B cell (primary cell): ENCODE measurements at regions not wholly inside any gene's neighbourhood (a gene's known extent, or its start where the extent isn't known, plus 50 kb on each side); places are given as distances from the start of the nearest gene placed in this dataset.

ENCODE experiments used
- ATAC-seq: fragments of 200-7000 bp; cut with Tn5 transposase; one replicate; pipeline ENCODE4 v1.10.0; 2021; ENCODE audit warnings: low read depth, mild to moderate bottlenecking, moderate number of reproducible peaks, moderate library complexity
- CTCF ChIA-PET: fragments of 350-600 bp; sonication (Branson Sonifier 250); formaldehyde crosslinking; loops from one replicate; lab custom pipeline; 2021; ENCODE audit warnings: antibody characterized with exemption, inconsistent platforms; lab: Charles Lee
- POLR2A ChIA-PET: fragments of 350-600 bp; sonication (Branson Sonifier 250); formaldehyde crosslinking; loops from one replicate; lab custom pipeline; 2021; ENCODE audit warnings: antibody characterized with exemption; lab: Charles Lee
- DNase-seq: peaks from one replicate; pipeline ENCODE4 v3.0.0; 2013
- H2AFZ ChIP-seq: 2 replicates; pipeline ENCODE4 v1.6.1; 2012; ENCODE audit warnings: mild to moderate bottlenecking, low read depth, low read length; ENCODE audit not compliant: insufficient read depth, poor library complexity, severe bottlenecking
- H3K27ac ChIP-seq, 2 donors: 1 replicate in 1 of 2; 2 replicates in 1 of 2; pipeline ENCODE4 v1.5.1; 2012 to 2013; ENCODE audit warnings: low read length in 2 of 2, mild to moderate bottlenecking in 2 of 2, moderate library complexity in 1 of 2
- H3K27me3 ChIP-seq, 4 experiments: fragments of 200-600 bp in 1 of 4; sonication (generic) in 1 of 4; replicated peaks in 1 of 4; 1 replicate in 2 of 4; 2 replicates in 2 of 4; pipeline versions ENCODE4 v1.6.1 to v1.7.0; 2013 to 2016; ENCODE audit warnings: low read length in 3 of 4, mild to moderate bottlenecking in 2 of 4, mixed read lengths in 1 of 4, moderate library complexity in 1 of 4; ENCODE audit not compliant: insufficient read depth in 4 of 4, control insufficient read depth in 3 of 4; ENCODE audit errors: control extremely low read depth in 1 of 4
- H3K36me3 ChIP-seq, 2 experiments: replicated peaks in 1 of 2; 1 replicate in 1 of 2; 2 replicates in 1 of 2; pipeline versions ENCODE4 v1.6.1 to v1.7.1; 2013; ENCODE audit warnings: low read length in 1 of 2; ENCODE audit not compliant: insufficient read depth in 2 of 2, control insufficient read depth in 1 of 2; ENCODE audit errors: control extremely low read depth in 1 of 2, extremely low read depth in 1 of 2
- H3K4me1 ChIP-seq, 2 donors: fragments of 200-600 bp in 1 of 2; sonication (generic) in 1 of 2; 1 replicate in 1 of 2; 2 replicates in 1 of 2; pipeline versions ENCODE4 v1.5.1 to v1.6.1; 2013 to 2017; ENCODE audit warnings: low read length in 2 of 2; ENCODE audit not compliant: control insufficient read depth in 2 of 2, insufficient read depth in 2 of 2
- H3K4me2 ChIP-seq: replicated peaks from 2 replicates; pipeline ENCODE3; 2012; ENCODE audit warnings: mild to moderate bottlenecking, low read depth, low read length; ENCODE audit not compliant: poor library complexity, severe bottlenecking
- H3K4me3 ChIP-seq, 5 experiments: fragments of 200-600 bp in 1 of 5; sonication (generic) in 1 of 5; 1 replicate in 3 of 5; 2 replicates in 2 of 5; pipeline versions ENCODE4 v1.5.1 to v1.7.0; 2011 to 2016; ENCODE audit warnings: low read length in 4 of 5, mild to moderate bottlenecking in 4 of 5, low read depth in 2 of 5, control low read depth in 1 of 5, moderate library complexity in 1 of 5; ENCODE audit not compliant: insufficient read depth in 1 of 5; ENCODE audit errors: control extremely low read depth in 1 of 5, extremely low read depth in 1 of 5
- H3K79me2 ChIP-seq: fragments of 200-600 bp; sonication (generic); one replicate; pipeline ENCODE4 v1.6.0; 2016; ENCODE audit warnings: low read length; ENCODE audit not compliant: control insufficient read depth, insufficient read depth
- H3K9ac ChIP-seq: fragments of 200-600 bp; sonication (generic); 2 replicates; pipeline ENCODE4 v1.6.1; 2017; ENCODE audit warnings: mild to moderate bottlenecking, low read length, moderate library complexity
- H3K9me3 ChIP-seq, 3 donors: one replicate each; pipeline versions ENCODE4 v1.6.1 to v1.7.1; 2013; ENCODE audit warnings: low read length in 2 of 3; ENCODE audit not compliant: control insufficient read depth in 2 of 3, insufficient read depth in 1 of 3; ENCODE audit errors: control extremely low read depth in 1 of 3
- H4K20me1 ChIP-seq: 2 replicates; pipeline ENCODE4 v1.6.0; 2012; ENCODE audit warnings: mild to moderate bottlenecking, low read length; ENCODE audit not compliant: insufficient read depth, control insufficient read depth, poor library complexity, severe bottlenecking
- H3K27ac Mint-ChIP-seq: one replicate; pipeline ENCODE4 v1.8.0; 2021; ENCODE audit warnings: mixed read lengths
- H3K27me3 Mint-ChIP-seq: one replicate; pipeline ENCODE4 v1.8.0; 2021; ENCODE audit warnings: mixed read lengths
- H3K4me1 Mint-ChIP-seq: one replicate; pipeline ENCODE4 v1.8.0; 2021; ENCODE audit warnings: mixed read lengths
- H3K4me3 Mint-ChIP-seq: one replicate; pipeline ENCODE4 v1.8.0; 2021; ENCODE audit warnings: mixed read lengths
- H3K9me3 Mint-ChIP-seq: one replicate; pipeline ENCODE4 v1.8.0; 2022; ENCODE audit warnings: mixed read lengths; ENCODE audit not compliant: insufficient read depth
- EZH2 ChIP-seq: IDR thresholded peaks from 2 replicates; pipeline ENCODE4 v1.6.1; 2012; ENCODE audit warnings: borderline replicate concordance, low read depth, mild to moderate bottlenecking, moderate library complexity, low read length; ENCODE audit not compliant: insufficient read depth, poor library complexity, severe bottlenecking
- WGBS: methylation state at CpG from one replicate; pipeline ENCODE4 v1.1.5; 2013; ENCODE audit warnings: missing lambda C conversion rate; ENCODE audit not compliant: insufficient coverage; 5-methylcytosine and 5-hydroxymethylcytosine counted together
- intact Hi-C: fragments of 100-400 bp; cut with micrococcal nuclease; formaldehyde crosslinking; loops from one replicate; pipeline ENCODE4 v1.10.0; 2022
- TF ChIP-seq, protein P1 (sequence below): fragments of 200-600 bp; IDR thresholded peaks from one replicate; pipeline ENCODE4 v1.8.0; 2022; ENCODE audit warnings: antibody characterized with exemption, mild to moderate bottlenecking

GRCh38 chr15:93500155-93500554 lies 411.1 kb upstream of the RGMA start:
- H3K4me1 ChIP-seq, result no peaks in the 10 kb centered on the region
- H4K20me1 ChIP-seq, result no peaks in the 10 kb centered on the region
- no peaks in the 10 kb centered on the region for H3K36me3 ChIP-seq
- no peak for DNase-seq
- no peak overlapping the region for H3K4me3 Mint-ChIP-seq
- H3K27me3 ChIP-seq, result no peaks in the 10 kb centered on the region
- H2AFZ ChIP-seq, result no peak overlapping the region
- H3K27ac Mint-ChIP-seq, result no peak overlapping the region
- TF ChIP-seq EZH2, result no peak
- TF ChIP-seq, protein P1, sequence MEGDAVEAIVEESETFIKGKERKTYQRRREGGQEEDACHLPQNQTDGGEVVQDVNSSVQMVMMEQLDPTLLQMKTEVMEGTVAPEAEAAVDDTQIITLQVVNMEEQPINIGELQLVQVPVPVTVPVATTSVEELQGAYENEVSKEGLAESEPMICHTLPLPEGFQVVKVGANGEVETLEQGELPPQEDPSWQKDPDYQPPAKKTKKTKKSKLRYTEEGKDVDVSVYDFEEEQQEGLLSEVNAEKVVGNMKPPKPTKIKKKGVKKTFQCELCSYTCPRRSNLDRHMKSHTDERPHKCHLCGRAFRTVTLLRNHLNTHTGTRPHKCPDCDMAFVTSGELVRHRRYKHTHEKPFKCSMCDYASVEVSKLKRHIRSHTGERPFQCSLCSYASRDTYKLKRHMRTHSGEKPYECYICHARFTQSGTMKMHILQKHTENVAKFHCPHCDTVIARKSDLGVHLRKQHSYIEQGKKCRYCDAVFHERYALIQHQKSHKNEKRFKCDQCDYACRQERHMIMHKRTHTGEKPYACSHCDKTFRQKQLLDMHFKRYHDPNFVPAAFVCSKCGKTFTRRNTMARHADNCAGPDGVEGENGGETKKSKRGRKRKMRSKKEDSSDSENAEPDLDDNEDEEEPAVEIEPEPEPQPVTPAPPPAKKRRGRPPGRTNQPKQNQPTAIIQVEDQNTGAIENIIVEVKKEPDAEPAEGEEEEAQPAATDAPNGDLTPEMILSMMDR, result no peak
- H3K27me3 Mint-ChIP-seq, result no peaks in the 10 kb centered on the region
- H3K79me2 ChIP-seq, result no peaks in the 10 kb centered on the region
- ATAC-seq, result no peak
- H3K9me3 Mint-ChIP-seq, result no peaks in the 10 kb centered on the region
- WGBS, result 0% methylated on average over 1 of the region's 2 CpGs
- H3K27ac ChIP-seq, result no peak overlapping the region
- H3K9me3 ChIP-seq, result no peaks in the 10 kb centered on the region
- no peak overlapping the region for H3K9ac ChIP-seq
- H3K4me1 Mint-ChIP-seq, result no peaks in the 10 kb centered on the region
- intact Hi-C loops, result no loop called here
- no peak overlapping the region for H3K4me2 ChIP-seq
- no peak overlapping the region for H3K4me3 ChIP-seq
- POLR2A ChIA-PET, result no interaction called here
- CTCF ChIA-PET, result no interaction called here

GRCh38 chr15:93497291-93497690 lies 408.3 kb upstream of the RGMA start:
- ATAC-seq (no peak), DNase-seq (no peak)
- Histone ChIP-seq H3K79me2 (no peaks in the 10 kb centered on the region), H3K4me1 (no peaks in the 10 kb centered on the region), H3K9ac (no peak overlapping the region), H3K27me3 (no peaks in the 10 kb centered on the region), H2AFZ (no peak overlapping the region), H3K36me3 (no peaks in the 10 kb centered on the region), H3K27ac (no peak overlapping the region), H3K4me3 (no peak overlapping the region), H3K9me3 (no peaks in the 10 kb centered on the region), H4K20me1 (no peaks in the 10 kb centered on the region), H3K4me2 (no peak overlapping the region)
- ChIA-PET CTCF (no interaction called here), POLR2A (no interaction called here)
- TF ChIP-seq, protein P1, result no peak
- TF ChIP-seq EZH2, result no peak
- Mint-ChIP-seq H3K4me3 (no peak overlapping the region), H3K27me3 (no peaks in the 10 kb centered on the region), H3K4me1 (no peaks in the 10 kb centered on the region), H3K9me3 (no peaks in the 10 kb centered on the region), H3K27ac (no peak overlapping the region)
- intact Hi-C loops, result no loop called here
- WGBS, result no CpG with 5 or more reads among the region's 2 CpGs
